Activated CD8-positive, alpha-beta T cell treated with anti-CD3 and anti-CD28 coated beads for 36 hours (primary cell): ENCODE measurements at regions not wholly inside any gene's neighbourhood (a gene's known extent, or its start where the extent isn't known, plus 50 kb on each side); places are given as distances from the start of the nearest gene placed in this dataset.

Experiments used
- ATAC-seq: fragments of 200-7000 bp; cut with Tn5 transposase; one replicate; pipeline ENCODE4 v1.10.0; 2021; ENCODE audit warnings: mild to moderate bottlenecking, moderate library complexity
- CTCF ChIA-PET: fragments of 350-600 bp; sonication (Branson Sonifier 250); formaldehyde crosslinking; loops from one replicate; lab custom pipeline; 2021; ENCODE audit warnings: antibody characterized with exemption; lab: Charles Lee
- POLR2A ChIA-PET: fragments of 350-600 bp; sonication (Branson Sonifier 250); formaldehyde crosslinking; loops from one replicate; lab custom pipeline; 2021; ENCODE audit warnings: antibody characterized with exemption; lab: Charles Lee
- DNase-seq: peaks from one replicate; pipeline ENCODE4 v3.0.0-alpha.2; 2020
- H3K27ac Mint-ChIP-seq: one replicate; pipeline ENCODE4 v1.8.0; 2021; ENCODE audit warnings: mild to moderate bottlenecking, mixed read lengths
- H3K27me3 Mint-ChIP-seq: one replicate; pipeline ENCODE4 v1.8.0; 2021; ENCODE audit warnings: mixed read lengths
- H3K36me3 Mint-ChIP-seq: one replicate; pipeline ENCODE4 v1.8.0; 2021; ENCODE audit warnings: low read depth, mixed read lengths
- H3K4me1 Mint-ChIP-seq: one replicate; pipeline ENCODE4 v1.8.0; 2021; ENCODE audit warnings: low read depth, mixed read lengths
- H3K4me3 Mint-ChIP-seq: one replicate; pipeline ENCODE4 v1.8.0; 2021; ENCODE audit warnings: mild to moderate bottlenecking, moderate library complexity, mixed read lengths
- H3K9me3 Mint-ChIP-seq: one replicate; pipeline ENCODE4 v1.8.0; 2021; ENCODE audit warnings: mixed read lengths
- CTCF ChIP-seq: fragments of 200-600 bp; IDR thresholded peaks from one replicate; pipeline ENCODE4 v1.8.0; 2022; ENCODE audit warnings: antibody characterized with exemption, mild to moderate bottlenecking
- intact Hi-C: fragments of 100-400 bp; cut with micrococcal nuclease; formaldehyde crosslinking; loops from one replicate; pipeline ENCODE4 v1.10.0; 2022

GRCh38 chr11:90874281-90874680 lies 651.4 kb upstream of the CHORDC1 start:
- H3K36me3 Mint-ChIP-seq: no peaks in the 10 kb centered on the region
- ATAC-seq (no peak), DNase-seq (no peak)
- H3K4me1 Mint-ChIP-seq: no peaks in the 10 kb centered on the region
- ChIA-PET CTCF (no interaction called here), POLR2A (no interaction called here)
- peaks cover 18% of the 10 kb centered on the region for H3K9me3 Mint-ChIP-seq
- intact Hi-C loops: no loop called here
- TF ChIP-seq CTCF: no peak
- no peaks in the 10 kb centered on the region for H3K27me3 Mint-ChIP-seq
- no peak overlapping the region for H3K4me3 Mint-ChIP-seq
- H3K27ac Mint-ChIP-seq: no peak overlapping the region

GRCh38 chr11:90867416-90867815 lies 644.6 kb upstream of the CHORDC1 start:
- TF ChIP-seq CTCF: no peak
- CTCF ChIA-PET: no interaction called here
- POLR2A ChIA-PET: no interaction called here

GRCh38 chr11:90856790-90857189 lies 633.9 kb upstream of the CHORDC1 start:
- intact Hi-C loops: no loop called here
- CTCF ChIA-PET: no interaction called here
- H3K4me3 Mint-ChIP-seq: no peak overlapping the region
- no peaks in the 10 kb centered on the region for H3K27me3 Mint-ChIP-seq
- no peak for DNase-seq
- TF ChIP-seq CTCF: no peak
- H3K27ac Mint-ChIP-seq: no peak overlapping the region
- H3K9me3 Mint-ChIP-seq: peaks cover 7% of the 10 kb centered on the region
- no peak for ATAC-seq
- H3K4me1 Mint-ChIP-seq: no peaks in the 10 kb centered on the region
- POLR2A ChIA-PET: no interaction called here
- H3K36me3 Mint-ChIP-seq: no peaks in the 10 kb centered on the region

More at GRCh38 chr11:90867416-90867815, 644.6 kb upstream of the CHORDC1 start:
- peaks cover 11% of the 10 kb centered on the region for H3K9me3 Mint-ChIP-seq
- no peak overlapping the region for H3K27ac Mint-ChIP-seq
- no peak for ATAC-seq
- H3K4me3 Mint-ChIP-seq: no peak overlapping the region
- H3K36me3 Mint-ChIP-seq: no peaks in the 10 kb centered on the region
- no peak for DNase-seq
- no peaks in the 10 kb centered on the region for H3K4me1 Mint-ChIP-seq
- no peaks in the 10 kb centered on the region for H3K27me3 Mint-ChIP-seq
- intact Hi-C loops: no loop called here

GRCh38 chr11:90855531-90855930 lies 632.7 kb upstream of the CHORDC1 start:
- ATAC-seq: no peak
- POLR2A ChIA-PET: no interaction called here
- H3K9me3 Mint-ChIP-seq: peaks cover 5% of the 10 kb centered on the region
- no peaks in the 10 kb centered on the region for H3K4me1 Mint-ChIP-seq
- H3K27ac Mint-ChIP-seq: no peak overlapping the region
- H3K36me3 Mint-ChIP-seq: no peaks in the 10 kb centered on the region
- DNase-seq: no peak
- intact Hi-C loops: no loop called here
- H3K4me3 Mint-ChIP-seq: no peak overlapping the region
- CTCF ChIA-PET: no interaction called here
- no peak for TF ChIP-seq CTCF
- H3K27me3 Mint-ChIP-seq: no peaks in the 10 kb centered on the region

- TF ChIP-seq CTCF: no peak
- H3K36me3 Mint-ChIP-seq: no peaks in the 10 kb centered on the region
- no peak overlapping the region for H3K27ac Mint-ChIP-seq
These were observed 628.3 kb upstream of the CHORDC1 start for GRCh38 chr11:90851196-90851595.

More at GRCh38 chr11:90851196-90851595, 628.3 kb upstream of the CHORDC1 start:
- intact Hi-C loops: no loop called here
- ChIA-PET CTCF (no interaction called here), POLR2A (no interaction called here)
- DNase-seq (no peak), ATAC-seq (no peak)
- no peaks in the 10 kb centered on the region for H3K4me1 Mint-ChIP-seq
- H3K27me3 Mint-ChIP-seq: no peaks in the 10 kb centered on the region
- no peaks in the 10 kb centered on the region for H3K9me3 Mint-ChIP-seq
- no peak overlapping the region for H3K4me3 Mint-ChIP-seq
